Natural killer cell (primary cell): ENCODE measurements at regions not wholly inside any gene's neighbourhood (a gene's known extent, or its start where the extent isn't known, plus 50 kb on each side); places are given as distances from the start of the nearest gene placed in this dataset.

ENCODE experiments used
- ATAC-seq, 3 donors: fragments of 150-1000 bp in 2 of 3; fragments of 200-7000 bp in 1 of 3; cut with Tn5 transposase; 1 replicate in 1 of 3; 2 replicates in 2 of 3; pipeline ENCODE4 v1.10.0; 2021; ENCODE audit warnings: mild to moderate bottlenecking in 2 of 3, moderate library complexity in 2 of 3
- DNase-seq, 2 donors: peaks; one replicate each; pipeline versions ENCODE4 v3.0.0 to v3.0.0-alpha.2; 2013 to 2021; ENCODE audit warnings: mixed read lengths in 1 of 2
- H3K27ac ChIP-seq: one replicate; pipeline ENCODE4 v1.5.1; 2013; ENCODE audit warnings: mild to moderate bottlenecking, low read length
- H3K27me3 ChIP-seq: one replicate; pipeline ENCODE4 v1.6.1; 2013; ENCODE audit warnings: low read length; ENCODE audit not compliant: control insufficient read depth, insufficient read depth
- H3K36me3 ChIP-seq: one replicate; pipeline ENCODE4 v1.6.1; 2013; ENCODE audit warnings: low read length; ENCODE audit not compliant: control insufficient read depth, insufficient read depth
- H3K4me1 ChIP-seq: one replicate; pipeline ENCODE4 v1.6.1; 2013; ENCODE audit warnings: low read length; ENCODE audit not compliant: control insufficient read depth, insufficient read depth
- H3K4me3 ChIP-seq: one replicate; pipeline ENCODE4 v1.5.1; 2013; ENCODE audit warnings: low read length
- H3K9me3 ChIP-seq: one replicate; pipeline ENCODE4 v1.6.1; 2013; ENCODE audit warnings: low read length; ENCODE audit not compliant: control insufficient read depth, insufficient read depth
- H3K27ac Mint-ChIP-seq, 2 donors: one replicate each; pipeline ENCODE4 v1.8.0; 2022; ENCODE audit warnings: mild to moderate bottlenecking in 2 of 2, mixed read lengths in 2 of 2, moderate library complexity in 1 of 2
- H3K27me3 Mint-ChIP-seq, 2 donors: one replicate each; pipeline ENCODE4 v1.8.0; 2022; ENCODE audit warnings: low read depth in 2 of 2, mixed read lengths in 2 of 2
- H3K36me3 Mint-ChIP-seq: one replicate; pipeline ENCODE4 v1.8.0; 2022; ENCODE audit warnings: mixed read lengths
- H3K4me1 Mint-ChIP-seq, 2 donors: one replicate each; pipeline ENCODE4 v1.8.0; 2022; ENCODE audit warnings: mixed read lengths in 2 of 2
- H3K4me3 Mint-ChIP-seq: one replicate; pipeline ENCODE4 v1.8.0; 2022; ENCODE audit warnings: mild to moderate bottlenecking, moderate library complexity, mixed read lengths
- H3K9me3 Mint-ChIP-seq, 2 donors: one replicate each; pipeline ENCODE4 v1.8.0; 2022; ENCODE audit warnings: mixed read lengths in 2 of 2
- CTCF ChIP-seq: fragments of 200-600 bp; IDR thresholded peaks from one replicate; pipeline ENCODE4 v1.8.0; 2022; ENCODE audit warnings: antibody characterized with exemption
- WGBS: methylation state at CpG from one replicate; pipeline ENCODE4 v1.1.7; 2013; ENCODE audit warnings: missing lambda C conversion rate; ENCODE audit not compliant: insufficient coverage; 5-methylcytosine and 5-hydroxymethylcytosine counted together
- intact Hi-C: fragments of 100-400 bp; cut with micrococcal nuclease; formaldehyde crosslinking; loops from one replicate; pipeline ENCODE4 v1.14.2; 2022

- no peak overlapping the region for H3K4me3 Mint-ChIP-seq
Observed at GRCh38 chr1:213613549-213613948, 374.2 kb upstream of the PROX1 start.

GRCh38 chr1:213615226-213615916, 372.4 kb upstream of the PROX1 start:
- Mint-ChIP-seq H3K27me3 (peaks cover 3 to 6% of the 10 kb centered on the region in 2 donors), H3K27ac (no peak overlapping the region), H3K36me3 (no peaks in the 10 kb centered on the region), H3K4me3 (no peak overlapping the region), H3K9me3 (no peaks in the 10 kb centered on the region), H3K4me1 (no peaks in the 10 kb centered on the region)
- no peak for TF ChIP-seq CTCF
- no peaks in the 10 kb centered on the region for H3K27me3 ChIP-seq
- no peaks in the 10 kb centered on the region for H3K36me3 ChIP-seq
- WGBS, result 65% methylated on average over 4 of the region's 4 CpGs
- H3K4me1 ChIP-seq, result no peaks in the 10 kb centered on the region
- no peak overlapping the region for H3K27ac ChIP-seq
- ATAC-seq (no peak), DNase-seq (no peak)
- no peak overlapping the region for H3K4me3 ChIP-seq
- no peaks in the 10 kb centered on the region for H3K9me3 ChIP-seq
- intact Hi-C loops, result no loop called here

More at GRCh38 chr1:213613549-213613948, 374.2 kb upstream of the PROX1 start:
- Mint-ChIP-seq H3K9me3 (no peaks in the 10 kb centered on the region), H3K4me1 (no peaks in the 10 kb centered on the region), H3K27me3 (peaks cover 3 to 6% of the 10 kb centered on the region in 2 donors), H3K27ac (no peak overlapping the region), H3K36me3 (no peaks in the 10 kb centered on the region)
- ATAC-seq, result no peak
- no peak overlapping the region for H3K4me3 ChIP-seq
- WGBS, result 75% methylated on average over 2 of the region's 2 CpGs
- no peak for TF ChIP-seq CTCF
- H3K9me3 ChIP-seq, result no peaks in the 10 kb centered on the region
- no peak overlapping the region for H3K27ac ChIP-seq
- no peak for DNase-seq
- H3K36me3 ChIP-seq, result no peaks in the 10 kb centered on the region
- no peaks in the 10 kb centered on the region for H3K4me1 ChIP-seq
- H3K27me3 ChIP-seq, result no peaks in the 10 kb centered on the region
- intact Hi-C loops, result no loop called here

GRCh38 chr1:213617133-213617532, 370.6 kb upstream of the PROX1 start:
- H3K27ac Mint-ChIP-seq, result no peak overlapping the region
- H3K4me3 ChIP-seq, result no peak overlapping the region
- intact Hi-C loops, result no loop called here
- no peaks in the 10 kb centered on the region for H3K9me3 Mint-ChIP-seq
- H3K4me1 ChIP-seq, result no peaks in the 10 kb centered on the region
- no peak for ATAC-seq
- H3K27ac ChIP-seq, result no peak overlapping the region
- peaks cover 3 to 6% of the 10 kb centered on the region in 2 donors for H3K27me3 Mint-ChIP-seq
- H3K36me3 ChIP-seq, result no peaks in the 10 kb centered on the region
- H3K4me1 Mint-ChIP-seq, result no peaks in the 10 kb centered on the region
- TF ChIP-seq CTCF, result no peak
- no peaks in the 10 kb centered on the region for H3K36me3 Mint-ChIP-seq
- H3K9me3 ChIP-seq, result no peaks in the 10 kb centered on the region
- no peak overlapping the region for H3K4me3 Mint-ChIP-seq
- no peaks in the 10 kb centered on the region for H3K27me3 ChIP-seq
- DNase-seq, result no peak

- no peak overlapping the region for H3K27ac Mint-ChIP-seq
- Histone ChIP-seq H3K27ac (no peak overlapping the region), H3K4me3 (no peak overlapping the region), H3K4me1 (no peaks in the 10 kb centered on the region), H3K27me3 (no peaks in the 10 kb centered on the region), H3K36me3 (no peaks in the 10 kb centered on the region), H3K9me3 (no peaks in the 10 kb centered on the region)
- intact Hi-C loops, result no loop called here
- no peaks in the 10 kb centered on the region for H3K9me3 Mint-ChIP-seq
- H3K27me3 Mint-ChIP-seq, result peaks cover 3 to 6% of the 10 kb centered on the region in 2 donors
- 27% methylated on average over 1 of the region's 1 CpG for WGBS
- ATAC-seq (no peak), DNase-seq (no peak)
- no peak for TF ChIP-seq CTCF
- H3K4me1 Mint-ChIP-seq, result no peaks in the 10 kb centered on the region
- no peak overlapping the region for H3K4me3 Mint-ChIP-seq
- no peaks in the 10 kb centered on the region for H3K36me3 Mint-ChIP-seq
Observed at GRCh38 chr1:213618094-213618493, 369.7 kb upstream of the PROX1 start.
